Smooth muscle cell (in vitro differentiated cells): ENCODE measurements at regions not wholly inside any gene's neighbourhood (a gene's known extent, or its start where the extent isn't known, plus 50 kb on each side); places are given as distances from the start of the nearest gene placed in this dataset. TPM values are rescaled to one million over a fixed set of nuclear protein-coding genes. Genes with fewer than 3 reads are reported as not detected.

Experiments
- DNase-seq: peaks from one replicate; lab custom pipeline; 2025; ENCODE audit not compliant: unreplicated experiment; lab: John Stamatoyannopoulos, UW
- H2AFZ ChIP-seq: fragments of 200-600 bp; sonication (generic); 2 replicates; pipeline ENCODE4 v1.6.0; 2016; ENCODE audit warnings: antibody characterized with exemption, low read depth, mild to moderate bottlenecking
- H3F3A ChIP-seq: fragments of 200-600 bp; sonication (generic); 2 replicates; pipeline ENCODE4 v1.6.0; 2017; ENCODE audit warnings: antibody characterized with exemption, low read depth
- H3K27ac ChIP-seq: fragments of 200-600 bp; sonication (generic); 2 replicates; pipeline ENCODE4 v1.5.1; 2016; ENCODE audit warnings: low read depth, mild to moderate bottlenecking
- H3K27me3 ChIP-seq: fragments of 200-600 bp; sonication (generic); 2 replicates; pipeline ENCODE4 v1.6.1; 2016; ENCODE audit warnings: low read depth, mild to moderate bottlenecking
- H3K36me3 ChIP-seq: fragments of 200-600 bp; sonication (generic); 2 replicates; pipeline ENCODE4 v1.5.1; 2016; ENCODE audit warnings: low read depth
- H3K4me1 ChIP-seq: fragments of 200-600 bp; sonication (generic); 2 replicates; pipeline ENCODE4 v1.5.1; 2016; ENCODE audit warnings: low read depth
- H3K4me2 ChIP-seq: fragments of 200-600 bp; sonication (generic); 2 replicates; pipeline ENCODE4 v1.6.0; 2016; ENCODE audit warnings: mild to moderate bottlenecking
- H3K4me3 ChIP-seq: fragments of 200-600 bp; sonication (generic); 2 replicates; pipeline ENCODE4 v1.5.1; 2016; ENCODE audit warnings: mild to moderate bottlenecking
- H3K79me2 ChIP-seq: fragments of 200-600 bp; sonication (generic); 2 replicates; pipeline ENCODE4 v1.6.0; 2016; ENCODE audit warnings: low read depth, mild to moderate bottlenecking
- H3K9ac ChIP-seq: fragments of 200-600 bp; sonication (generic); 2 replicates; pipeline ENCODE4 v1.6.0; 2016; ENCODE audit warnings: low read depth
- H3K9me3 ChIP-seq: fragments of 200-600 bp; sonication (generic); replicated peaks from 2 replicates; pipeline ENCODE4 v1.5.1; 2016; ENCODE audit warnings: low read depth
- H4K20me1 ChIP-seq: fragments of 200-600 bp; sonication (generic); 2 replicates; pipeline ENCODE4 v1.6.0; 2016; ENCODE audit warnings: low read depth
- CTCF ChIP-seq: fragments of 200-600 bp; sonication (generic); IDR thresholded peaks from 2 replicates; pipeline ENCODE4 v1.5.1; 2017; ENCODE audit warnings: borderline replicate concordance, mild to moderate bottlenecking, antibody characterized with exemption; ENCODE audit not compliant: insufficient read depth, poor library complexity, severe bottlenecking
- WGBS: methylation state at CpG from one replicate; pipeline ENCODE4 v1.1.7; 2016; ENCODE audit warnings: low lambda C conversion rate; 5-methylcytosine and 5-hydroxymethylcytosine counted together
- microRNA counts: library from miRNA; unstranded; fragments of <30 nt; microRNA quantifications from one replicate; lab custom pipeline; 2016
- microRNA-seq: library from miRNA; unstranded; fragments of <30 nt; microRNA quantifications from one replicate; pipeline ENCODE4, GENCODE V29; 2016; ENCODE audit warnings: borderline number of aligned reads
- small RNA-seq: library from RNA; depleted of rRNA; stranded (forward); fragments of <200 nt; gene quantifications from one replicate; pipeline ENCODE3, GENCODE V24; 2014

- WGBS = 3% methylated on average over 1 of the region's 1 CpG
- Histone ChIP-seq H4K20me1 (no peaks in the 10 kb centered on the region), H3K79me2 (no peaks in the 10 kb centered on the region), H3K4me3 (no peak overlapping the region), H3F3A (peaks cover 4% of the 10 kb centered on the region), H3K4me2 (peak overlapping the region; percentile 40), H3K9me3 (no peaks in the 10 kb centered on the region), H3K27me3 (no peaks in the 10 kb centered on the region), H3K27ac (peak overlapping the region; percentile 62), H2AFZ (peak overlapping the region; percentile 49), H3K4me1 (peaks cover 4% of the 10 kb centered on the region), H3K36me3 (no peaks in the 10 kb centered on the region), H3K9ac (no peak overlapping the region)
- no peak for TF ChIP-seq CTCF
- DNase-seq = no peak
Measured at GRCh38 chr6:127053875-127054235, 64.6 kb upstream of the RSPO3 start.

DNA sequence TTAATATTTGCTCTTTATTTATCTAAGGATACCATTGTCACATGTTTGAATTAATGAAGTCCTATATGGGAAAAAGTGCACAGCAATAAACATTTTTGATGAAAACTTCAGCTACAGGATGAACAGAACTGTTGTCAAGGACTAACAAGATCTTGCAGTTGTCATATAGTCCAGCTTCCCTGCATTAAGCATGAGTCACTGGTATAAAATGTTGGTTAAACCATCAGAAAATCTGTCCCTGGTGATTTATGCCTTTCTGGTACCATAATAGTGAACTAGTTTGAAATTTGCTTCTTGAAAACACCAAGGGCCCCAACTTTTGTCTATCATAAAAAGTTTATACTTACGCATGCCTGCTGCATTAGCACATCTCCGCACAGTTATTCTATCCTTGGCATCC is 60.4 kb upstream of the RSPO3 start:
- Histone ChIP-seq H3K36me3 (no peaks in the 10 kb centered on the region), H2AFZ (no peak overlapping the region), H3K9me3 (peaks cover 5% of the 10 kb centered on the region), H3K4me1 (peaks cover 4% of the 10 kb centered on the region), H3K27ac (no peak overlapping the region), H4K20me1 (no peaks in the 10 kb centered on the region), H3K79me2 (no peaks in the 10 kb centered on the region), H3K9ac (no peak overlapping the region), H3F3A (no peaks in the 10 kb centered on the region), H3K4me2 (no peak overlapping the region), H3K27me3 (no peaks in the 10 kb centered on the region), H3K4me3 (no peak overlapping the region)
- WGBS = 95% methylated on average over 2 of the region's 2 CpGs
- no peak for TF ChIP-seq CTCF
- DNase-seq = no peak

DNA sequence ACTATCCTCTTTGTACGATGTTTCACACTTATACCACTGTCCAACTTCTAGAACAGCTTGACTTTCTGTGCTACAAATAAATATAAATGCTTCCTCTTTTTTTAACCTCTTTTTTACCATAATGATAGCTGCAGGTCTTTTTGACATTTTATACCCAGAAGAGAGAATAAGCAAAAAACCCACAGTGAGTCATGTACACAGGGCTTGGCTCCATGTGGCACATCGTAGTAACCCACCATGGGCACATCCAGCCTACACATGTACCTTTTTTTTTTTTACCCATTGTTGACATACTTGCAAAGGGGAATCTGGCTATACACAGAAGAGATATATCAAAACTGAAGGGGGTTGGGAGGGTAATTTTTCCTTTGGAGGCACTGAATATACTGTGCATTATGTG is 59.5 kb upstream of the RSPO3 start:
- no peak overlapping the region for H2AFZ ChIP-seq
- no peaks in the 10 kb centered on the region for H3K36me3 ChIP-seq
- 98% methylated on average over 2 of the region's 2 CpGs for WGBS
- H3K9me3 ChIP-seq = peaks cover 5% of the 10 kb centered on the region
- H4K20me1 ChIP-seq = no peaks in the 10 kb centered on the region
- H3K27me3 ChIP-seq = no peaks in the 10 kb centered on the region
- H3K4me2 ChIP-seq = no peak overlapping the region
- TF ChIP-seq CTCF = no peak
- H3K4me1 ChIP-seq = peaks cover under 1% of the 10 kb centered on the region
- no peak overlapping the region for H3K27ac ChIP-seq
- no peak for DNase-seq
- no peak overlapping the region for H3K9ac ChIP-seq
- no peaks in the 10 kb centered on the region for H3F3A ChIP-seq
- no peak overlapping the region for H3K4me3 ChIP-seq
- H3K79me2 ChIP-seq = no peaks in the 10 kb centered on the region

MicroRNA genes in the stretch of these regions (microRNA counts, 767-probe panel; counts per million panel counts)
- 183 counts per million for microRNA hsa-miR-588 (lab: Ali Mortazavi, UCI)

Small RNA genes in the stretch of these regions (microRNA-seq; reads per million reads assigned to microRNA genes)
- not detected for gene MIR588

Small RNA genes in the stretch of these regions (small RNA-seq; reads per million reads assigned to genes)
- gene MIR588 (not detected), gene RNU6-200P (not detected)
